ENCODE measurements at regions not wholly inside any gene's neighbourhood (a gene's known extent, or its start where the extent isn't known, plus 50 kb on each side); places are given as distances from the start of the nearest gene placed in this dataset.

- no peak for DNase-seq (ENCODE audit: low read depth)
- H3K4me3 ChIP-seq (ENCODE audit: low read depth, low read length) = no peak overlapping the region
- TF ChIP-seq CTCF (IDR thresholded peaks at IDR 0.05; ENCODE audit: insufficient read depth, low read depth, low read length, missing control alignments) = no peak
Measured at GRCh38 chr10:124292911-124293615, 125.7 kb downstream of the OAT start.

GRCh38 chr10:124291001-124291701 is 127.6 kb downstream of the OAT start:
- H3K4me3 ChIP-seq (ENCODE audit: low read depth, low read length) = no peak overlapping the region
- no peak for TF ChIP-seq CTCF (IDR thresholded peaks at IDR 0.05; ENCODE audit: insufficient read depth, low read depth, low read length, missing control alignments)

GRCh38 chr10:124289851-124290795 is 128.6 kb downstream of the OAT start:
- H3K4me3 ChIP-seq (ENCODE audit: low read depth, low read length) = no peak overlapping the region
- no peak for TF ChIP-seq CTCF (IDR thresholded peaks at IDR 0.05; ENCODE audit: insufficient read depth, low read depth, low read length, missing control alignments)
- DNase-seq (ENCODE audit: low read depth) = peak; percentile 84

More at GRCh38 chr10:124291001-124291701, 127.6 kb downstream of the OAT start:
- no peak for DNase-seq (ENCODE audit: low read depth)

GRCh38 chr10:124288928-124289850 is 129.5 kb downstream of the OAT start:
- no peak for TF ChIP-seq CTCF (IDR thresholded peaks at IDR 0.05; ENCODE audit: insufficient read depth, low read depth, low read length, missing control alignments)
- no peak overlapping the region for H3K4me3 ChIP-seq (ENCODE audit: low read depth, low read length)

GRCh38 chr10:124288486-124288885 is 130.2 kb downstream of the OAT start:
- H3K4me3 ChIP-seq (ENCODE audit: low read depth, low read length) = no peak overlapping the region
- DNase-seq (ENCODE audit: low read depth) = no peak
- TF ChIP-seq CTCF (IDR thresholded peaks at IDR 0.05; ENCODE audit: insufficient read depth, low read depth, low read length, missing control alignments) = no peak

More at GRCh38 chr10:124288928-124289850, 129.5 kb downstream of the OAT start:
- DNase-seq (ENCODE audit: low read depth) = no peak

GRCh38 chr10:124287791-124288190 is 130.9 kb downstream of the OAT start:
- no peak for DNase-seq (ENCODE audit: low read depth)
- H3K4me3 ChIP-seq (ENCODE audit: low read depth, low read length) = no peak overlapping the region
- TF ChIP-seq CTCF (IDR thresholded peaks at IDR 0.05; ENCODE audit: insufficient read depth, low read depth, low read length, missing control alignments) = no peak

All from GM12865 (cell line).